CD4-positive, alpha-beta T cell (primary cell): ENCODE measurements at regions not wholly inside any gene's neighbourhood (a gene's known extent, or its start where the extent isn't known, plus 50 kb on each side); places are given as distances from the start of the nearest gene placed in this dataset.

Source experiments
- ATAC-seq: fragments of 200-7000 bp; cut with Tn5 transposase; one replicate; pipeline ENCODE4 v1.10.0; 2022; ENCODE audit warnings: mild to moderate bottlenecking; ENCODE audit not compliant: poor library complexity
- CTCF ChIA-PET: fragments of 350-600 bp; sonication (Branson Sonifier 250); formaldehyde crosslinking; loops from one replicate; lab custom pipeline; 2021; ENCODE audit warnings: antibody characterized with exemption, inconsistent platforms; lab: Charles Lee
- POLR2A ChIA-PET: fragments of 350-600 bp; sonication (Branson Sonifier 250); formaldehyde crosslinking; loops from one replicate; lab custom pipeline; 2021; ENCODE audit warnings: antibody characterized with exemption, inconsistent platforms; lab: Charles Lee
- DNase-seq, 14 experiments: peaks; one replicate each; pipeline ENCODE4 v3.0.0-alpha.2; 2013 to 2020; ENCODE audit warnings: mixed read lengths in 2 of 14
- H3K27ac ChIP-seq, 2 donors: one replicate each; pipeline versions ENCODE4 v1.5.1 to v1.7.0; 2013; ENCODE audit warnings: low read length in 2 of 2, low read depth in 1 of 2, mild to moderate bottlenecking in 1 of 2
- H3K27me3 ChIP-seq, 2 experiments: 1 replicate in 1 of 2; 2 replicates in 1 of 2; pipeline versions ENCODE4 v1.6.1 to v1.7.0; 2013; ENCODE audit warnings: low read length in 2 of 2, control low read depth in 1 of 2, mild to moderate bottlenecking in 1 of 2, moderate library complexity in 1 of 2; ENCODE audit not compliant: insufficient read depth in 2 of 2, control insufficient read depth in 1 of 2
- H3K36me3 ChIP-seq: one replicate; pipeline ENCODE4 v1.6.1; 2013; ENCODE audit warnings: low read length, control low read depth; ENCODE audit not compliant: insufficient read depth
- H3K4me1 ChIP-seq: one replicate; pipeline ENCODE4 v1.6.1; 2013; ENCODE audit warnings: low read length, control low read depth; ENCODE audit not compliant: insufficient read depth
- H3K4me3 ChIP-seq: one replicate; pipeline ENCODE4 v1.5.1; 2013; ENCODE audit warnings: mild to moderate bottlenecking, low read length, moderate library complexity
- H3K9me3 ChIP-seq, 2 experiments: 1 replicate in 1 of 2; 2 replicates in 1 of 2; pipeline versions ENCODE4 v1.6.1 to v1.7.0; 2013; ENCODE audit warnings: low read length in 2 of 2, mild to moderate bottlenecking in 2 of 2, control low read depth in 1 of 2, moderate library complexity in 1 of 2; ENCODE audit not compliant: control insufficient read depth in 1 of 2, insufficient read depth in 1 of 2
- H3K27ac Mint-ChIP-seq: one replicate; pipeline ENCODE4 v1.8.0; 2020; ENCODE audit warnings: mixed read lengths
- H3K27me3 Mint-ChIP-seq: one replicate; pipeline ENCODE4 v1.8.0; 2021; ENCODE audit warnings: mixed read lengths
- H3K36me3 Mint-ChIP-seq: one replicate; pipeline ENCODE4 v1.8.0; 2021; ENCODE audit warnings: low read depth, mixed read lengths
- H3K4me1 Mint-ChIP-seq: one replicate; pipeline ENCODE4 v1.8.0; 2021; ENCODE audit warnings: low read depth, mixed read lengths
- H3K4me3 Mint-ChIP-seq: one replicate; pipeline ENCODE4 v1.8.0; 2020; ENCODE audit warnings: mild to moderate bottlenecking, mixed read lengths
- H3K9me3 Mint-ChIP-seq: one replicate; pipeline ENCODE4 v1.8.0; 2020; ENCODE audit warnings: mixed read lengths
- CTCF ChIP-seq: fragments of 200-600 bp; IDR thresholded peaks from one replicate; pipeline ENCODE4 v1.8.0; 2022; ENCODE audit warnings: antibody characterized with exemption, mild to moderate bottlenecking
- intact Hi-C, 2 experiments: fragments of 100-400 bp; cut with DNase I in 1 of 2; cut with micrococcal nuclease in 1 of 2; formaldehyde crosslinking; loops; one replicate each; pipeline versions ENCODE4 v1.15.1 to v1.9.0; 2023 to 2025; cut with DNase I, micrococcal nuclease

GRCh38 chr14:80146941-80147340, 64.4 kb downstream of the DIO2 start:
- TF ChIP-seq CTCF: no peak
- ATAC-seq (no peak), DNase-seq (no peak)
- no peak overlapping the region for H3K4me3 Mint-ChIP-seq
- Histone ChIP-seq H3K27me3 (no peaks in the 10 kb centered on the region), H3K4me1 (no peaks in the 10 kb centered on the region), H3K4me3 (no peak overlapping the region), H3K9me3 (no peaks in the 10 kb centered on the region), H3K27ac (no peak overlapping the region), H3K36me3 (no peaks in the 10 kb centered on the region)
- ChIA-PET POLR2A (no interaction called here), CTCF (no interaction called here)
- H3K27ac Mint-ChIP-seq: no peak overlapping the region
- no peaks in the 10 kb centered on the region for H3K4me1 Mint-ChIP-seq
- intact Hi-C loops: no loop called here
- no peaks in the 10 kb centered on the region for H3K36me3 Mint-ChIP-seq
- H3K9me3 Mint-ChIP-seq: no peaks in the 10 kb centered on the region
- H3K27me3 Mint-ChIP-seq: no peaks in the 10 kb centered on the region

DNA sequence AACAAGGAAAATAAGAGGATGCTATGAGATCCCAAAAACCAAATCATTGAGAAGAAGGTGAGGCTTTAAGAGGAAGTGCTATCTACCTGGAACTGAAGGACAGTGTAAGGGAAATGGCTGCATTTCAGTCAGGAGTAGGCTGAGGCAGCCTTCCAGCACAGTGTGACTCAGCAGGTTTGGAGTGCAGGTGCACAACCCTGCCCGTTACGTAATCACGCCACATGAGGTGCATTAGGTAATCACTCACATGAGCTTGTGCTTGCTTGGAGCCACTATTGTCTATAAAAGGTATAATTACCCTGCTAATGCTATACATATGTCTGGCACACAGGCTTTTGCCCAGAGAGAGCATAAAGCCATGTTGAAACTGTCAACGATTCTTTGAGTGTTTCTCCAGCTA, 74.9 kb downstream of the DIO2 start:
- no peak overlapping the region for H3K4me3 ChIP-seq
- peaks cover 13% of the 10 kb centered on the region for H3K9me3 Mint-ChIP-seq
- H3K27me3 Mint-ChIP-seq: no peaks in the 10 kb centered on the region
- H3K27ac ChIP-seq: no peak overlapping the region
- ATAC-seq (no peak), DNase-seq (peak in 3 of 14 experiments; percentile 6 to 12 (median 11))
- H3K36me3 ChIP-seq: no peaks in the 10 kb centered on the region
- no peaks in the 10 kb centered on the region for H3K4me1 Mint-ChIP-seq
- no peaks in the 10 kb centered on the region for H3K4me1 ChIP-seq
- POLR2A ChIA-PET: no interaction called here
- intact Hi-C loops: no loop called here
- H3K9me3 ChIP-seq: peaks cover 4 to 12% of the 10 kb centered on the region in 2 experiments
- no peak for TF ChIP-seq CTCF
- no peaks in the 10 kb centered on the region for H3K27me3 ChIP-seq
- no peak overlapping the region for H3K27ac Mint-ChIP-seq
- CTCF ChIA-PET: no interaction called here
- no peak overlapping the region for H3K4me3 Mint-ChIP-seq
- no peaks in the 10 kb centered on the region for H3K36me3 Mint-ChIP-seq

GRCh38 chr14:80135305-80136088, 75.8 kb downstream of the DIO2 start:
- H3K4me3 ChIP-seq: no peak overlapping the region
- ChIA-PET POLR2A (no interaction called here), CTCF (no interaction called here)
- peaks cover 4 to 12% of the 10 kb centered on the region in 2 experiments for H3K9me3 ChIP-seq
- H3K27ac ChIP-seq: no peak overlapping the region
- intact Hi-C loops: no loop called here
- H3K27ac Mint-ChIP-seq: no peak overlapping the region
- no peak for TF ChIP-seq CTCF
- H3K4me1 Mint-ChIP-seq: no peaks in the 10 kb centered on the region
- H3K27me3 ChIP-seq: no peaks in the 10 kb centered on the region
- H3K9me3 Mint-ChIP-seq: peaks cover 11% of the 10 kb centered on the region
- no peak for ATAC-seq
- DNase-seq: no peak
- H3K4me1 ChIP-seq: no peaks in the 10 kb centered on the region
- H3K27me3 Mint-ChIP-seq: no peaks in the 10 kb centered on the region
- no peaks in the 10 kb centered on the region for H3K36me3 Mint-ChIP-seq
- H3K4me3 Mint-ChIP-seq: no peak overlapping the region
- no peaks in the 10 kb centered on the region for H3K36me3 ChIP-seq
